ENCODE measurements at regions not wholly inside any gene's neighbourhood (a gene's known extent, or its start where the extent isn't known, plus 50 kb on each side); places are given as distances from the start of the nearest gene placed in this dataset.
"Not testable (repeated sequence)": the region's sequence is repeated elsewhere in the genome, so short reads cannot be mapped to it uniquely, and the experiment has no call there.

DNA sequence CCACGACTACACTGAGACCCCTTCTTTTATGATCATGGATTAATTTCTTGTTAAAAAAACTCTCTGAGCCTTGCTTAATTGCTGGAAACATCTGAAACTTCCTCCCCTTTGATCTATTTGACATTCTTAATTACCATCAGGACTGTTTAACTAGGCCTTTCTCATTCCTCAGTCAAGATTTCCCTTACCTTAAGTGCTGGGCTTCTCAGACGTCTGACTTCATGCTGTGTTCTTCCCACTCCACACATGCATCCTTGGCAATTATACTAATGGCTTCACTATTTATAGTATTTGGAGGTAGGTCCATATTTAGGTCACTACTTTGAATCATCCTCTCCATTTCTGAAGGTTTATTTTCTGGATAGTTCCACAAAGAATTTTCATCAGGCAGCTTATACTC, 341.3 kb upstream of the TMPRSS15 start:
- peaks cover 11% of the 10 kb centered on the region; the same call in 2 of the 3 replicates for H3K79me2 ChIP-seq (ENCODE audit: control insufficient read depth, insufficient read depth, low read length)
- no peak overlapping the region for H3K9ac ChIP-seq (ENCODE audit: insufficient read depth in 1 of 2, low read depth in 2 of 2, low read length in 2 of 2)
- peaks cover 3% of the 10 kb centered on the region; the same call in 1 of the 3 replicates for H3K36me3 ChIP-seq (ENCODE audit: control insufficient read depth, insufficient read depth, low read length)
- FAIRE-seq (no peak), ATAC-seq (peak; percentile 53), DNase-seq (ENCODE audit: extremely low read depth in 1 of 4, low spot score in 3 of 4) (no peak)
- ChIA-PET POLR2A (no interaction called here), CTCF (ENCODE audit: low intra/inter-chr PET ratio) (no interaction called here)
- H3K27ac ChIP-seq (ENCODE audit: extremely low read depth, low read depth, low read length) = no peak overlapping the region
- intact Hi-C loops (cut with micrococcal nuclease) (no loop called here), in situ Hi-C loops (cut with MboI) (no loop called here)
- no peak overlapping the region for H3K4me3 ChIP-seq
- no peaks in the 10 kb centered on the region for H3K9me3 ChIP-seq (replicated peaks; ENCODE audit: control insufficient read depth, insufficient read depth, low read depth, low read length)
- TF ChIP-seq NFIC (IDR thresholded peaks at IDR 0.05) (no peak), SIRT6 (IDR thresholded peaks at IDR 0.05; ENCODE audit: low read depth, low read length) (no peak), ZC3H4 (CRISPR knock-in tag; IDR thresholded peaks at IDR 0.05; ENCODE audit: borderline replicate concordance) (no peak), FUS (optimal IDR thresholded peaks at IDR 0.05; ENCODE audit: low read depth, low read length) (no peak), ZNF311 (CRISPR knock-in tag; IDR thresholded peaks at IDR 0.05) (no peak), ZNF140 (CRISPR knock-in tag; IDR thresholded peaks at IDR 0.05) (no peak), SRSF1 (IDR thresholded peaks at IDR 0.05; ENCODE audit: low read depth, low read length) (no peak)
- TF ChIP-seq, protein P1, sequence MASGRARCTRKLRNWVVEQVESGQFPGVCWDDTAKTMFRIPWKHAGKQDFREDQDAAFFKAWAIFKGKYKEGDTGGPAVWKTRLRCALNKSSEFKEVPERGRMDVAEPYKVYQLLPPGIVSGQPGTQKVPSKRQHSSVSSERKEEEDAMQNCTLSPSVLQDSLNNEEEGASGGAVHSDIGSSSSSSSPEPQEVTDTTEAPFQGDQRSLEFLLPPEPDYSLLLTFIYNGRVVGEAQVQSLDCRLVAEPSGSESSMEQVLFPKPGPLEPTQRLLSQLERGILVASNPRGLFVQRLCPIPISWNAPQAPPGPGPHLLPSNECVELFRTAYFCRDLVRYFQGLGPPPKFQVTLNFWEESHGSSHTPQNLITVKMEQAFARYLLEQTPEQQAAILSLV (tag; IDR thresholded peaks at IDR 0.05) = no peak
- H2AFZ ChIP-seq (ENCODE audit: low read depth, low read length) = no peak overlapping the region
- H3K4me2 ChIP-seq (ENCODE audit: insufficient read depth, low read length) = peak overlapping the region; percentile 16; the same call in 1 of the 2 replicates
- BruUV-seq (replicated peaks) = no TSS peak
- no peaks in the 10 kb centered on the region for H3K4me1 ChIP-seq (replicated peaks in 1 of 2; ENCODE audit: control insufficient read depth in 2 of 2, insufficient read depth in 2 of 2, low read length in 2 of 2)
- no peaks in the 10 kb centered on the region for H3K27me3 ChIP-seq (ENCODE audit: control insufficient read depth in 2 of 2, insufficient read depth in 2 of 2, low read length in 2 of 2)
- H3K9me1 ChIP-seq (ENCODE audit: control insufficient read depth, insufficient read depth, low read length) = no peaks in the 10 kb centered on the region
- 33% methylated on average over 2 of the region's 2 CpGs for WGBS (ENCODE audit: insufficient coverage, low coverage, missing lambda C conversion rate)
- no peaks in the 10 kb centered on the region for H4K20me1 ChIP-seq (replicated peaks; ENCODE audit: control insufficient read depth, insufficient read depth, low read length)

DNA sequence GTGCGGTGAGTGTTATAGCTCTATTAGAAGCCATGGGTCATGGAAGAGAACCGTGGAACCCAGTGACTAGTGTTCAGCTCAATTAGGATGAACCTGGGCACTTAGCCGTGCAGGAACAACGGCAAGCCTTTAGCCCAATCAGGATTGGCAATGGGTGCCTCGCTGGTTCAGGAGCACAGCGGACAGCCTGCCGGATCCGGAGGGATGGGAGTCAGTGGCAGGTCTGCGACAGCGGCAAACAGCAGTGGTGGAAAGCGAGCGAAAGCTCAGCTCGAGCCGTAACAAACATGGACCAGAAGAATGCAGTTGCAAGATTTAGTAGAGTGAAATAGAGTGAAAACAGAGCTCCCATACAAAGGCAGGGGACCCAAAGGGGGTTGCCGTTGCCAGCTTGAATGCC, 349.3 kb upstream of the TMPRSS15 start:
- in situ Hi-C loops (cut with MboI); BruUV-seq (replicated peaks); FAIRE-seq: not testable (repeated sequence)

DNA sequence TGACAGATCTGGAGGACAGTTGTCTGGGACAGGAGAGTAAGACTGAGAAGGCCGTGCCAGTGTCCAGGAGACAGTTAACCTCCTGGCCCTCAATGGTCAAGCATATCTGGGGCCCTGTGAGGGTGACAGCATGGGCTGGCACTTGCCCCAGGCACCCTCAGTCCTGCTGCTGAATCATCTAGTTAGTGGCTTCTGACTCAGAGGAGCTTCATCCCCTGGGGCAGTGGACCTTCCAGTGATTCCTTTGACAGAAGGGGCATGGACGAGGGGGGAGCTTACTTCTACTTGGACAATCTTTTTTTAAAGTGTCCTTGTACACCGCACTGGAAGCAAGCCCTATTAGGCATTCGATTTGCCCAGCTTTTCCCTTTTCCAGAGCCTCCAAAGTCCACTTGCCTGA, 352.7 kb upstream of the TMPRSS15 start:
- intact Hi-C loops (cut with micrococcal nuclease); H3K27me3 ChIP-seq (ENCODE audit: control insufficient read depth in 2 of 2, insufficient read depth in 2 of 2, low read length in 2 of 2); ATAC-seq; BruUV-seq (replicated peaks); CTCF ChIA-PET (ENCODE audit: low intra/inter-chr PET ratio); H3K36me3 ChIP-seq (ENCODE audit: control insufficient read depth, insufficient read depth, low read length); H3K9ac ChIP-seq (ENCODE audit: insufficient read depth in 1 of 2, low read depth in 2 of 2, low read length in 2 of 2); FAIRE-seq; H3K9me3 ChIP-seq (replicated peaks; ENCODE audit: control insufficient read depth, insufficient read depth, low read depth, low read length); H3K9me1 ChIP-seq (ENCODE audit: control insufficient read depth, insufficient read depth, low read length); POLR2A ChIA-PET; DNase-seq (ENCODE audit: extremely low read depth in 1 of 4, low spot score in 3 of 4); H2AFZ ChIP-seq (ENCODE audit: low read depth, low read length); H4K20me1 ChIP-seq (replicated peaks; ENCODE audit: control insufficient read depth, insufficient read depth, low read length); H3K4me3 ChIP-seq; H3K27ac ChIP-seq (ENCODE audit: extremely low read depth, low read depth, low read length); in situ Hi-C loops (cut with MboI); H3K4me2 ChIP-seq (ENCODE audit: insufficient read depth, low read length); H3K4me1 ChIP-seq (replicated peaks in 1 of 2; ENCODE audit: control insufficient read depth in 2 of 2, insufficient read depth in 2 of 2, low read length in 2 of 2): not testable (repeated sequence)
- H3K79me2 ChIP-seq (ENCODE audit: control insufficient read depth, insufficient read depth, low read length) = peaks cover 12% of the 10 kb centered on the region
- 28% methylated on average over 4 of the region's 4 CpGs for WGBS (ENCODE audit: insufficient coverage, low coverage, missing lambda C conversion rate)

More for the DNA sequence above, 349.3 kb upstream of the TMPRSS15 start:
- H4K20me1 ChIP-seq (replicated peaks; ENCODE audit: control insufficient read depth, insufficient read depth, low read length); ATAC-seq; H3K79me2 ChIP-seq (ENCODE audit: control insufficient read depth, insufficient read depth, low read length); DNase-seq (ENCODE audit: extremely low read depth in 1 of 4, low spot score in 3 of 4); H3K9ac ChIP-seq (ENCODE audit: insufficient read depth in 1 of 2, low read depth in 2 of 2, low read length in 2 of 2); H2AFZ ChIP-seq (ENCODE audit: low read depth, low read length); POLR2A ChIA-PET; H3K36me3 ChIP-seq (ENCODE audit: control insufficient read depth, insufficient read depth, low read length); H3K9me1 ChIP-seq (ENCODE audit: control insufficient read depth, insufficient read depth, low read length); CTCF ChIA-PET (ENCODE audit: low intra/inter-chr PET ratio); H3K27ac ChIP-seq (ENCODE audit: extremely low read depth, low read depth, low read length); H3K4me3 ChIP-seq; H3K27me3 ChIP-seq (ENCODE audit: control insufficient read depth in 2 of 2, insufficient read depth in 2 of 2, low read length in 2 of 2); H3K4me2 ChIP-seq (ENCODE audit: insufficient read depth, low read length); H3K9me3 ChIP-seq (replicated peaks; ENCODE audit: control insufficient read depth, insufficient read depth, low read depth, low read length); H3K4me1 ChIP-seq (replicated peaks in 1 of 2; ENCODE audit: control insufficient read depth in 2 of 2, insufficient read depth in 2 of 2, low read length in 2 of 2); intact Hi-C loops (cut with micrococcal nuclease): not testable (repeated sequence)
- 41% methylated on average over 15 of the region's 15 CpGs for WGBS (ENCODE audit: insufficient coverage, low coverage, missing lambda C conversion rate)

Data from K562 (cell line).